Naive thymus-derived CD4-positive, alpha-beta T cell (primary cell): ENCODE measurements at regions not wholly inside any gene's neighbourhood (a gene's known extent, or its start where the extent isn't known, plus 50 kb on each side); places are given as distances from the start of the nearest gene placed in this dataset.

Experiments
- ATAC-seq: fragments of 150-1000 bp; cut with Tn5 transposase; 2 replicates; pipeline ENCODE4 v1.10.0; 2021; ENCODE audit warnings: mild to moderate bottlenecking, moderate library complexity
- CTCF ChIA-PET: fragments of 350-600 bp; sonication (Branson Sonifier 250); formaldehyde crosslinking; loops from one replicate; lab custom pipeline; 2021; ENCODE audit warnings: antibody characterized with exemption; lab: Charles Lee
- POLR2A ChIA-PET: fragments of 350-600 bp; sonication (Branson Sonifier 250); formaldehyde crosslinking; loops from one replicate; lab custom pipeline; 2021; ENCODE audit warnings: antibody characterized with exemption, inconsistent platforms; lab: Charles Lee
- DNase-seq, 9 donors: peaks; one replicate each; pipeline versions ENCODE4 v3.0.0 to v3.0.0-alpha.2; 2020 to 2022; ENCODE audit warnings: mixed read lengths in 1 of 9
- H3K27ac ChIP-seq: one replicate; pipeline ENCODE4 v1.7.0; 2013; ENCODE audit warnings: mild to moderate bottlenecking, low read depth, low read length, moderate library complexity
- H3K27me3 ChIP-seq, 2 donors: one replicate each; pipeline ENCODE4 v1.7.0; 2013; ENCODE audit warnings: low read length in 2 of 2, mild to moderate bottlenecking in 2 of 2, moderate library complexity in 2 of 2; ENCODE audit not compliant: control insufficient read depth in 2 of 2, insufficient read depth in 2 of 2
- H3K36me3 ChIP-seq, 3 experiments: 1 replicate in 2 of 3; 2 replicates in 1 of 3; pipeline ENCODE4 v1.7.0; 2013; ENCODE audit warnings: low read length in 3 of 3, mild to moderate bottlenecking in 3 of 3, moderate library complexity in 1 of 3; ENCODE audit not compliant: insufficient read depth in 3 of 3, control insufficient read depth in 2 of 3
- H3K4me1 ChIP-seq, 2 donors: one replicate each; pipeline ENCODE4 v1.7.0; 2013; ENCODE audit warnings: low read length in 2 of 2, mild to moderate bottlenecking in 2 of 2, moderate library complexity in 1 of 2; ENCODE audit not compliant: control insufficient read depth in 2 of 2, insufficient read depth in 2 of 2
- H3K4me3 ChIP-seq: 2 replicates; pipeline ENCODE4 v1.7.0; 2013; ENCODE audit warnings: mild to moderate bottlenecking, low read length
- H3K9me3 ChIP-seq, 3 experiments: 1 replicate in 2 of 3; 2 replicates in 1 of 3; pipeline ENCODE4 v1.7.0; 2013; ENCODE audit warnings: low read length in 3 of 3; ENCODE audit not compliant: control insufficient read depth in 2 of 3
- H3K27ac Mint-ChIP-seq, 9 donors: one replicate each; pipeline ENCODE4 v1.8.0; 2020 to 2022; ENCODE audit warnings: mixed read lengths in 9 of 9, mild to moderate bottlenecking in 8 of 9, moderate library complexity in 5 of 9, inconsistent platforms in 2 of 9
- H3K27me3 Mint-ChIP-seq, 5 donors: one replicate each; pipeline ENCODE4 v1.8.0; 2021 to 2022; ENCODE audit warnings: mixed read lengths in 5 of 5, mild to moderate bottlenecking in 1 of 5
- H3K36me3 Mint-ChIP-seq, 5 donors: one replicate each; pipeline ENCODE4 v1.8.0; 2020 to 2022; ENCODE audit warnings: mixed read lengths in 5 of 5, mild to moderate bottlenecking in 3 of 5, inconsistent platforms in 1 of 5
- H3K4me1 Mint-ChIP-seq, 7 donors: one replicate each; pipeline ENCODE4 v1.8.0; 2020 to 2022; ENCODE audit warnings: mixed read lengths in 7 of 7, mild to moderate bottlenecking in 3 of 7, inconsistent platforms in 1 of 7
- H3K4me3 Mint-ChIP-seq, 10 donors: one replicate each; pipeline ENCODE4 v1.8.0; 2020 to 2022; ENCODE audit warnings: mild to moderate bottlenecking in 10 of 10, mixed read lengths in 10 of 10, moderate library complexity in 6 of 10, inconsistent platforms in 2 of 10
- H3K9me3 Mint-ChIP-seq, 11 donors: one replicate each; pipeline ENCODE4 v1.8.0; 2020 to 2022; ENCODE audit warnings: mixed read lengths in 11 of 11, mild to moderate bottlenecking in 4 of 11, inconsistent platforms in 1 of 11, moderate library complexity in 1 of 11
- intact Hi-C, 2 donors: fragments of 100-400 bp; cut with micrococcal nuclease; formaldehyde crosslinking; loops; one replicate each; pipeline ENCODE4 v1.15.1; 2023

GRCh38 chr2:37466533-37467222, 122.2 kb downstream of the QPCT start:
- ChIA-PET CTCF (interaction anchor here (0.6 kb wide), 1 partner anchor 121 kb away, joined by 4 read pairs; no protein-coding TSS in a partner anchor), POLR2A (no interaction called here)
- intact Hi-C loops = no loop called here
- H3K4me1 Mint-ChIP-seq = peaks cover 0 to 4% (median 0%) of the 10 kb centered on the region in 7 donors
- H3K4me3 Mint-ChIP-seq = no peak overlapping the region
- no peak for ATAC-seq
- Histone ChIP-seq H3K4me1 (no peaks in the 10 kb centered on the region), H3K27me3 (no peaks in the 10 kb centered on the region), H3K27ac (no peak overlapping the region), H3K9me3 (no peaks in the 10 kb centered on the region), H3K4me3 (no peak overlapping the region), H3K36me3 (no peaks in the 10 kb centered on the region)
- no peaks in the 10 kb centered on the region for H3K36me3 Mint-ChIP-seq
- H3K27me3 Mint-ChIP-seq = peaks cover 0 to 34% (median 0%) of the 10 kb centered on the region in 5 donors
- DNase-seq = no peak
- peaks cover 0 to 6% (median 0%) of the 10 kb centered on the region in 11 donors for H3K9me3 Mint-ChIP-seq
- H3K27ac Mint-ChIP-seq = no peak overlapping the region

- Histone ChIP-seq H3K4me3 (no peak overlapping the region), H3K27ac (no peak overlapping the region), H3K4me1 (no peaks in the 10 kb centered on the region), H3K27me3 (no peaks in the 10 kb centered on the region), H3K9me3 (no peaks in the 10 kb centered on the region), H3K36me3 (no peaks in the 10 kb centered on the region)
- Mint-ChIP-seq H3K27me3 (peaks cover 0 to 31% (median 0%) of the 10 kb centered on the region in 5 donors), H3K4me1 (peaks cover 0 to 4% (median 0%) of the 10 kb centered on the region in 7 donors), H3K9me3 (peaks cover 0 to 6% (median 0%) of the 10 kb centered on the region in 11 donors), H3K4me3 (no peak overlapping the region), H3K36me3 (no peaks in the 10 kb centered on the region), H3K27ac (no peak overlapping the region)
- ChIA-PET CTCF (no interaction called here), POLR2A (no interaction called here)
- DNase-seq = no peak
- intact Hi-C loops = no loop called here
- ATAC-seq = no peak
Observed at GRCh38 chr2:37468170-37468569, 123.7 kb downstream of the QPCT start.

GRCh38 chr2:37469126-37469525, 124.7 kb downstream of the QPCT start:
- no peaks in the 10 kb centered on the region for H3K36me3 Mint-ChIP-seq
- H3K27me3 ChIP-seq = no peaks in the 10 kb centered on the region
- intact Hi-C loops = no loop called here
- H3K4me3 Mint-ChIP-seq = no peak overlapping the region
- H3K36me3 ChIP-seq = no peaks in the 10 kb centered on the region
- CTCF ChIA-PET = no interaction called here
- H3K4me3 ChIP-seq = no peak overlapping the region
- no peak overlapping the region for H3K27ac Mint-ChIP-seq
- H3K4me1 Mint-ChIP-seq = peaks cover 0 to 4% (median 0%) of the 10 kb centered on the region in 7 donors
- no peak for ATAC-seq
- POLR2A ChIA-PET = no interaction called here
- no peaks in the 10 kb centered on the region for H3K9me3 ChIP-seq
- H3K27ac ChIP-seq = no peak overlapping the region
- DNase-seq = no peak
- peaks cover 0 to 24% (median 0%) of the 10 kb centered on the region in 5 donors for H3K27me3 Mint-ChIP-seq
- peaks cover 0 to 6% (median 0%) of the 10 kb centered on the region in 11 donors for H3K9me3 Mint-ChIP-seq
- no peaks in the 10 kb centered on the region for H3K4me1 ChIP-seq

- Mint-ChIP-seq H3K4me3 (no peak overlapping the region), H3K27me3 (peaks cover 0 to 18% (median 0%) of the 10 kb centered on the region in 5 donors), H3K9me3 (peaks cover 0 to 5% (median 0%) of the 10 kb centered on the region in 11 donors), H3K36me3 (peaks cover 0 to 1% (median 0%) of the 10 kb centered on the region in 5 donors), H3K4me1 (peaks cover 0 to 4% (median 0%) of the 10 kb centered on the region in 7 donors), H3K27ac (no peak overlapping the region)
- POLR2A ChIA-PET = no interaction called here
- DNase-seq = no peak
- ATAC-seq = no peak
- no peak overlapping the region for H3K4me3 ChIP-seq
- no peaks in the 10 kb centered on the region for H3K9me3 ChIP-seq
- no peaks in the 10 kb centered on the region for H3K36me3 ChIP-seq
- H3K27ac ChIP-seq = no peak overlapping the region
- intact Hi-C loops = no loop called here
- H3K27me3 ChIP-seq = no peaks in the 10 kb centered on the region
- CTCF ChIA-PET = no interaction called here
- H3K4me1 ChIP-seq = no peaks in the 10 kb centered on the region
Observed at GRCh38 chr2:37471104-37471503, 126.7 kb downstream of the QPCT start.

GRCh38 chr2:37471994-37472393, 127.6 kb downstream of the QPCT start:
- CTCF ChIA-PET = no interaction called here
- H3K36me3 Mint-ChIP-seq = peaks cover 0 to 1% (median 0%) of the 10 kb centered on the region in 5 donors

GRCh38 chr2:37472959-37473358, 128.5 kb downstream of the QPCT start:
- POLR2A ChIA-PET = no interaction called here
- no peaks in the 10 kb centered on the region for H3K27me3 ChIP-seq
- no peak for ATAC-seq
- H3K9me3 ChIP-seq = no peaks in the 10 kb centered on the region
- H3K4me3 ChIP-seq = no peak overlapping the region
- Mint-ChIP-seq H3K27me3 (peaks cover 0 to 6% (median 0%) of the 10 kb centered on the region in 5 donors), H3K4me3 (no peak overlapping the region), H3K27ac (no peak overlapping the region), H3K36me3 (peaks cover 0 to 1% (median 0%) of the 10 kb centered on the region in 5 donors), H3K9me3 (peaks cover 0 to 2% (median 0%) of the 10 kb centered on the region in 11 donors), H3K4me1 (peaks cover 0 to 4% (median 0%) of the 10 kb centered on the region in 7 donors)
- DNase-seq = no peak
- CTCF ChIA-PET = interaction anchor here (0.6 to 1.5 kb wide), 3 partner anchors 13 to 360 kb away, joined by 3 to 4 read pairs (median 3); no protein-coding TSS in a partner anchor
- H3K4me1 ChIP-seq = no peaks in the 10 kb centered on the region
- intact Hi-C loops = no loop called here
- H3K36me3 ChIP-seq = no peaks in the 10 kb centered on the region
- no peak overlapping the region for H3K27ac ChIP-seq

More at GRCh38 chr2:37471994-37472393, 127.6 kb downstream of the QPCT start:
- H3K4me1 Mint-ChIP-seq = peaks cover 0 to 4% (median 0%) of the 10 kb centered on the region in 7 donors
- ATAC-seq (no peak), DNase-seq (no peak)
- H3K27ac Mint-ChIP-seq = no peak overlapping the region
- H3K27me3 Mint-ChIP-seq = peaks cover 0 to 9% (median 0%) of the 10 kb centered on the region in 5 donors
- intact Hi-C loops = no loop called here
- H3K9me3 Mint-ChIP-seq = peaks cover 0 to 2% (median 0%) of the 10 kb centered on the region in 11 donors
- H3K9me3 ChIP-seq = no peaks in the 10 kb centered on the region
- H3K4me3 Mint-ChIP-seq = no peak overlapping the region
- no peak overlapping the region for H3K27ac ChIP-seq
- POLR2A ChIA-PET = interaction anchor here (0.5 kb wide), 1 partner anchor 29 kb away, joined by 3 read pairs; no protein-coding TSS in a partner anchor
- H3K36me3 ChIP-seq = no peaks in the 10 kb centered on the region
- no peak overlapping the region for H3K4me3 ChIP-seq
- H3K27me3 ChIP-seq = no peaks in the 10 kb centered on the region
- H3K4me1 ChIP-seq = no peaks in the 10 kb centered on the region
